ENCODE measurements at regions not wholly inside any gene's neighbourhood (a gene's known extent, or its start where the extent isn't known, plus 50 kb on each side); places are given as distances from the start of the nearest gene placed in this dataset.

GRCh38 chr3:188950832-188951489 lies 220.8 kb upstream of the TPRG1 start:
- POLR2A ChIA-PET: interaction anchor here (0.7 to 13.3 kb wide), 15 partner anchors 14 to 1212 kb away, joined by 3 to 252 read pairs (median 4); partner anchors contain the start of gene BCL6
- no peaks in the 10 kb centered on the region for H3K27me3 Mint-ChIP-seq (ENCODE audit: insufficient read depth, unreplicated experiment)
- intact Hi-C loops (cut with micrococcal nuclease): loop anchor here (5.0 to 10.0 kb wide), 4 partner anchors 356 to 1036 kb away; partner anchors contain the start of gene LPP
- peak; percentile 95 for DNase-seq (ENCODE audit: unreplicated experiment)
- H3K27ac Mint-ChIP-seq (ENCODE audit: low read depth, unreplicated experiment): peak overlapping the region; percentile 96
- CTCF ChIA-PET: interaction anchor here (0.5 to 14.5 kb wide), 8 partner anchors 14 to 1913 kb away, joined by 3 to 240 read pairs (median 3); partner anchors contain the start of gene BCL6
- H3K4me1 Mint-ChIP-seq (ENCODE audit: insufficient read depth, unreplicated experiment): peaks cover 36% of the 10 kb centered on the region
- no peaks in the 10 kb centered on the region for H3K9me3 Mint-ChIP-seq (ENCODE audit: unreplicated experiment)
- BruUV-seq (replicated peaks): no TSS peak
- H3K4me3 Mint-ChIP-seq (ENCODE audit: unreplicated experiment): no peak overlapping the region
- no peaks in the 10 kb centered on the region for H3K36me3 Mint-ChIP-seq (ENCODE audit: insufficient read depth, unreplicated experiment)
- no peak for TF ChIP-seq CTCF (IDR thresholded peaks at IDR 0.05; ENCODE audit: unreplicated experiment)

- peaks cover 28% of the 10 kb centered on the region for H3K4me1 Mint-ChIP-seq (ENCODE audit: insufficient read depth, unreplicated experiment)
- no peak overlapping the region for H3K4me3 Mint-ChIP-seq (ENCODE audit: unreplicated experiment)
- no peak for TF ChIP-seq CTCF (IDR thresholded peaks at IDR 0.05; ENCODE audit: unreplicated experiment)
- DNase-seq (ENCODE audit: unreplicated experiment): no peak
- H3K9me3 Mint-ChIP-seq (ENCODE audit: unreplicated experiment): no peaks in the 10 kb centered on the region
- CTCF ChIA-PET: interaction anchor here (1.2 to 14.5 kb wide), 5 partner anchors 76 to 1213 kb away, joined by 3 to 240 read pairs (median 4); partner anchors contain the start of gene BCL6
- no TSS peak for BruUV-seq (replicated peaks)
- H3K27me3 Mint-ChIP-seq (ENCODE audit: insufficient read depth, unreplicated experiment): no peaks in the 10 kb centered on the region
- peak overlapping the region; percentile 96 for H3K27ac Mint-ChIP-seq (ENCODE audit: low read depth, unreplicated experiment)
- POLR2A ChIA-PET: interaction anchor here (0.8 to 13.3 kb wide), 10 partner anchors 97 to 1213 kb away, joined by 3 to 252 read pairs (median 6); partner anchors contain the start of gene BCL6
- H3K36me3 Mint-ChIP-seq (ENCODE audit: insufficient read depth, unreplicated experiment): no peaks in the 10 kb centered on the region
- intact Hi-C loops (cut with micrococcal nuclease): loop anchor here (5.0 to 10.0 kb wide), 4 partner anchors 357 to 1037 kb away; partner anchors contain the start of gene LPP
Measured at GRCh38 chr3:188951734-188952133, 220.0 kb upstream of the TPRG1 start.

- Mint-ChIP-seq H3K4me3 (ENCODE audit: unreplicated experiment) (no peak overlapping the region), H3K27me3 (ENCODE audit: insufficient read depth, unreplicated experiment) (no peaks in the 10 kb centered on the region), H3K27ac (ENCODE audit: low read depth, unreplicated experiment) (no peak overlapping the region), H3K9me3 (ENCODE audit: unreplicated experiment) (no peaks in the 10 kb centered on the region), H3K36me3 (ENCODE audit: insufficient read depth, unreplicated experiment) (no peaks in the 10 kb centered on the region), H3K4me1 (ENCODE audit: insufficient read depth, unreplicated experiment) (peaks cover 11% of the 10 kb centered on the region)
- intact Hi-C loops (cut with micrococcal nuclease): loop anchor here (1.0 to 10.0 kb wide), 8 partner anchors 278 to 1212 kb away; partner anchors contain the start of gene LPP
- DNase-seq (ENCODE audit: unreplicated experiment): peak; percentile 94
- peak; percentile 92 for TF ChIP-seq CTCF (IDR thresholded peaks at IDR 0.05; ENCODE audit: unreplicated experiment)
- POLR2A ChIA-PET: interaction anchor here (0.6 to 13.3 kb wide), 17 partner anchors 9 to 1220 kb away, joined by 3 to 252 read pairs (median 5); partner anchors contain the start of genes BCL6 and LPP
- no TSS peak for BruUV-seq (replicated peaks)
- CTCF ChIA-PET: interaction anchor here (0.5 to 14.5 kb wide), 85 partner anchors 8 to 1275 kb away, joined by 3 to 240 read pairs (median 4); partner anchors contain the start of gene BCL6
Measured at GRCh38 chr3:188954590-188955208, 217.1 kb upstream of the TPRG1 start.

GRCh38 chr3:188955919-188956318 lies 215.9 kb upstream of the TPRG1 start:
- BruUV-seq (replicated peaks): no TSS peak
- POLR2A ChIA-PET: interaction anchor here (0.6 to 13.3 kb wide), 14 partner anchors 12 to 1235 kb away, joined by 3 to 252 read pairs (median 4); partner anchors contain the start of genes BCL6 and LPP
- intact Hi-C loops (cut with micrococcal nuclease): loop anchor here (2.0 to 10.0 kb wide), 5 partner anchors 277 to 1041 kb away; no protein-coding TSS in a partner anchor
- CTCF ChIA-PET: interaction anchor here (0.6 to 14.5 kb wide), 40 partner anchors 11 to 1218 kb away, joined by 3 to 240 read pairs (median 4); partner anchors contain the start of gene BCL6
- no peak overlapping the region for H3K4me3 Mint-ChIP-seq (ENCODE audit: unreplicated experiment)
- H3K9me3 Mint-ChIP-seq (ENCODE audit: unreplicated experiment): no peaks in the 10 kb centered on the region
- TF ChIP-seq CTCF (IDR thresholded peaks at IDR 0.05; ENCODE audit: unreplicated experiment): no peak
- no peak for DNase-seq (ENCODE audit: unreplicated experiment)
- no peaks in the 10 kb centered on the region for H3K27me3 Mint-ChIP-seq (ENCODE audit: insufficient read depth, unreplicated experiment)
- no peak overlapping the region for H3K27ac Mint-ChIP-seq (ENCODE audit: low read depth, unreplicated experiment)
- H3K4me1 Mint-ChIP-seq (ENCODE audit: insufficient read depth, unreplicated experiment): peaks cover 7% of the 10 kb centered on the region
- H3K36me3 Mint-ChIP-seq (ENCODE audit: insufficient read depth, unreplicated experiment): no peaks in the 10 kb centered on the region

Data from MCF 10A (cell line).